ENCODE measurements at regions not wholly inside any gene's neighbourhood (a gene's known extent, or its start where the extent isn't known, plus 50 kb on each side); places are given as distances from the start of the nearest gene placed in this dataset.

- Histone ChIP-seq H3K27ac (ENCODE audit: low read depth) (no peak overlapping the region), H3K36me3 (ENCODE audit: insufficient read depth) (no peaks in the 10 kb centered on the region), H3K4me3 (ENCODE audit: low read depth, low read length) (no peak overlapping the region), H3K4me1 (ENCODE audit: insufficient read depth) (no peaks in the 10 kb centered on the region)
- no peak for DNase-seq (ENCODE audit: extremely low spot score)
- 67% methylated on average over 1 of the region's 1 CpG for WGBS
Observed at GRCh38 chr18:41146301-41146700, 808.7 kb upstream of the PIK3C3 start.

DNA sequence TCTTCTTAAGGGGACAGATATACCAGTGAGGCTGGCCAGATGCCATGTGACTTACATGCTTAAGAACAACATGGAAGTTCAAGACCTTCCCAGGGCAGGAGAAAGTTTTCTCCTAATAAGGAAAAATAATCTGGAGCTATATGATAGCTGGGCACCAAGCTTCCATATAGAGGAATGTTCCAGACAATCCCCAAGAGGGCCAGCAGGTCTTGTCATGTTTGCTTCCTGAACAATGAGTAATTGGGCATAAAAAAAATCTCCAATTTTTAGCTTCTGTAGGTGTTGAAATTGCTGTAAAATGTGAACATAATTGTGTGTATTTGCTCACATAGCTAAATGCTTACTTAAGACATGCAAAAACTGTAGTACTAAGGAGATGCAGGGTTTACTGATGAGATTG is 809.5 kb upstream of the PIK3C3 start:
- H3K4me1 ChIP-seq (ENCODE audit: insufficient read depth), result no peaks in the 10 kb centered on the region
- H3K36me3 ChIP-seq (ENCODE audit: insufficient read depth), result no peaks in the 10 kb centered on the region
- H3K27ac ChIP-seq (ENCODE audit: low read depth), result no peak overlapping the region
- no peak overlapping the region for H3K4me3 ChIP-seq (ENCODE audit: low read depth, low read length)
- DNase-seq (ENCODE audit: extremely low spot score), result no peak

GRCh38 chr18:41144441-41144840 is 810.6 kb upstream of the PIK3C3 start:
- no peak for DNase-seq (ENCODE audit: extremely low spot score)
- H3K4me1 ChIP-seq (ENCODE audit: insufficient read depth), result no peaks in the 10 kb centered on the region
- WGBS, result 90% methylated on average over 1 of the region's 1 CpG

DNA sequence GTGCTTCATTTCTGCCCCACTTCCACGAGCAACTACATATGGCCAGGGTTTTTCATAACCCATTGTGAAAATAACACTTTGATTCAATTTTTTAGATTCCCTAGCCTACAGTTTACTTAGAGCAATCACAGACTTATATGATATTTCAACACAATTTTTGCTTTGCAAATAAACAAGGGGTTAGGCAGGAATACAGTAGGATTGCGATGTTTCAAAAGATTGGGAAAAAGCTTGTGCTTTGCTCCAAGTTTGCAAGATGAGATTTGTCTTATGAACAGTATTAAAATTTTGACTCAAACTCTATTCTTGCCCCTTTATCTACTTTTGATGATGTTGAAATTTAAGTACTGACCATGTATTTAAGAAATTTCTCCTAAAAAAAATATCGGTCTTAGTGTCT is 814.5 kb upstream of the PIK3C3 start:
- no peak overlapping the region for H3K27ac ChIP-seq (ENCODE audit: low read depth)
- DNase-seq (ENCODE audit: extremely low spot score), result no peak
- H3K4me1 ChIP-seq (ENCODE audit: insufficient read depth), result no peaks in the 10 kb centered on the region
- H3K36me3 ChIP-seq (ENCODE audit: insufficient read depth), result no peaks in the 10 kb centered on the region
- WGBS, result 58% methylated on average over 3 of the region's 3 CpGs
- H3K4me3 ChIP-seq (ENCODE audit: low read depth, low read length), result no peak overlapping the region

More at GRCh38 chr18:41144441-41144840, 810.6 kb upstream of the PIK3C3 start:
- Histone ChIP-seq H3K27ac (ENCODE audit: low read depth) (no peak overlapping the region), H3K36me3 (ENCODE audit: insufficient read depth) (no peaks in the 10 kb centered on the region), H3K4me3 (ENCODE audit: low read depth, low read length) (no peak overlapping the region)

- WGBS, result 67% methylated on average over 1 of the region's 1 CpG
- Histone ChIP-seq H3K4me3 (ENCODE audit: low read depth, low read length) (no peak overlapping the region), H3K27ac (ENCODE audit: low read depth) (no peak overlapping the region), H3K4me1 (ENCODE audit: insufficient read depth) (no peaks in the 10 kb centered on the region), H3K36me3 (ENCODE audit: insufficient read depth) (no peaks in the 10 kb centered on the region)
- DNase-seq (ENCODE audit: extremely low spot score), result no peak
Observed at GRCh38 chr18:41135146-41135545, 819.9 kb upstream of the PIK3C3 start.

DNA sequence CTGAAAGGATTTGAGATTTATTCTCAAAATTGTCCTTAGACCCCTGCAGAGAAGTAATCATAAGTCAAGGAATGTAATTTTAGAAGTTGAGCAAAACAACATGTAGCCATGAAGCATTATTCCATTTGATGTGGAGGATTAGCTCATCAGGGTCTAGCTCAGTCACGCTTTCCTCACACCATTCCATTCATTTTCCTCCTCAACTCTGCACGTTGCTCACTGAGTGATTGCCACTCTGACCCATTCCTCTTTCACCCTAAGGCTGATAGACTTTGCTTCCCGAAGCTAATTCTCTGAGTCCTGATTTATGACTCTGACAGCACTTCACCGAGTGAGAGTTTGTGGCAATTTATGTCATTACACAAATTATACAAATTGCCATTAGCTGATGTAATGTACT is 820.6 kb upstream of the PIK3C3 start:
- DNase-seq (ENCODE audit: extremely low spot score), result no peak
- Histone ChIP-seq H3K4me1 (ENCODE audit: insufficient read depth) (no peaks in the 10 kb centered on the region), H3K27ac (ENCODE audit: low read depth) (no peak overlapping the region), H3K36me3 (ENCODE audit: insufficient read depth) (no peaks in the 10 kb centered on the region), H3K4me3 (ENCODE audit: low read depth, low read length) (no peak overlapping the region)
- WGBS, result 44% methylated on average over 4 of the region's 4 CpGs

- no peaks in the 10 kb centered on the region for H3K4me1 ChIP-seq (ENCODE audit: insufficient read depth)
- no peak overlapping the region for H3K27ac ChIP-seq (ENCODE audit: low read depth)
- DNase-seq (ENCODE audit: extremely low spot score), result no peak
- no peak overlapping the region for H3K4me3 ChIP-seq (ENCODE audit: low read depth, low read length)
- H3K36me3 ChIP-seq (ENCODE audit: insufficient read depth), result no peaks in the 10 kb centered on the region
- WGBS, result 73% methylated on average over 2 of the region's 2 CpGs
Observed at GRCh38 chr18:41131050-41131449, 824.0 kb upstream of the PIK3C3 start.

GRCh38 chr18:41128545-41128944 is 826.5 kb upstream of the PIK3C3 start:
- 82% methylated on average over 3 of the region's 3 CpGs for WGBS
- Histone ChIP-seq H3K27ac (ENCODE audit: low read depth) (no peak overlapping the region), H3K4me1 (ENCODE audit: insufficient read depth) (no peaks in the 10 kb centered on the region), H3K4me3 (ENCODE audit: low read depth, low read length) (no peak overlapping the region), H3K36me3 (ENCODE audit: insufficient read depth) (no peaks in the 10 kb centered on the region)
- DNase-seq (ENCODE audit: extremely low spot score), result no peak

GRCh38 chr18:41128126-41128525 is 826.9 kb upstream of the PIK3C3 start:
- Histone ChIP-seq H3K4me3 (ENCODE audit: low read depth, low read length) (no peak overlapping the region), H3K27ac (ENCODE audit: low read depth) (no peak overlapping the region), H3K4me1 (ENCODE audit: insufficient read depth) (no peaks in the 10 kb centered on the region), H3K36me3 (ENCODE audit: insufficient read depth) (no peaks in the 10 kb centered on the region)
- DNase-seq (ENCODE audit: extremely low spot score), result no peak

DNA sequence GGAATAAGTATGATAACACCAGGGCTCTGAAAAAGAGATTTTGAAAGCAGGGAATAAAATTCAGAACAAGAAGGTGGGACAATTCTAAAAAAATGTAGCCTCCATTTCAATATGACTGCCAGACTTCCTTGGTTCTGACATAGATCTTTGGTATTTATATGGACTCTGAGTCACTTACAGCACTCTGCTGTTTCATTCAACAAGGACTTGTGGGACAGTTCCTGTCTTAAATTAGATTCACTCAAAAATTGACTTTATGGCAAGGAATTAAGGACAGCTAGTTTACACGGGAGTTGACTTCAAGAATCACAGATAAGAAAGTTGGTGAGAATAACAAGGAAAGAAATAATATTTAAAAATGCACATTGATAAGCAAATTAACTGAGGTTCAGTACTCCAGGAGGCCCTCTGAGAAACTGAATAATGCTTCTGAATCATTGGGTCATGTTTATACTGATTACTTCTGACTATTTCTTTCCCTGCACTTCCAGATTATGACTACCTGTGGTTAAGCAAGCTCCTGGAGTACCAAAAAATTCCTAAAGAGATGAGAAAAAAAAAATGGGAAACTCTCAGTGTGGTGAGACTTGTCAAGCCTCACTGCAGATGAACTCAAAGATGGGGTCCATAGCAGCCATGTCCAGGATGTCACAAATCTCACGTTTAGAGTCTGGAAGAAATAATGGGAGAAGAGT is 828.3 kb upstream of the PIK3C3 start:
- Histone ChIP-seq H3K27ac (ENCODE audit: low read depth) (no peak overlapping the region), H3K4me3 (ENCODE audit: low read depth, low read length) (no peak overlapping the region), H3K4me1 (ENCODE audit: insufficient read depth) (no peaks in the 10 kb centered on the region), H3K36me3 (ENCODE audit: insufficient read depth) (no peaks in the 10 kb centered on the region)
- WGBS, result 50% methylated on average over 2 of the region's 2 CpGs
- DNase-seq (ENCODE audit: extremely low spot score), result no peak

- H3K36me3 ChIP-seq (ENCODE audit: insufficient read depth), result no peaks in the 10 kb centered on the region
- no peaks in the 10 kb centered on the region for H3K4me1 ChIP-seq (ENCODE audit: insufficient read depth)
- DNase-seq (ENCODE audit: extremely low spot score), result no peak
- 63% methylated on average over 4 of the region's 4 CpGs for WGBS
- H3K27ac ChIP-seq (ENCODE audit: low read depth), result no peak overlapping the region
- no peak overlapping the region for H3K4me3 ChIP-seq (ENCODE audit: low read depth, low read length)
Observed at GRCh38 chr18:41121116-41121826, 833.8 kb upstream of the PIK3C3 start.

- Histone ChIP-seq H3K27ac (ENCODE audit: low read depth) (no peak overlapping the region), H3K4me1 (ENCODE audit: insufficient read depth) (no peaks in the 10 kb centered on the region), H3K4me3 (ENCODE audit: low read depth, low read length) (no peak overlapping the region), H3K36me3 (ENCODE audit: insufficient read depth) (no peaks in the 10 kb centered on the region)
- no peak for DNase-seq (ENCODE audit: extremely low spot score)
- WGBS, result 81% methylated on average over 3 of the region's 3 CpGs
Observed at GRCh38 chr18:41119031-41119430, 836.0 kb upstream of the PIK3C3 start.

GRCh38 chr18:41113885-41114482 is 841.0 kb upstream of the PIK3C3 start:
- H3K4me3 ChIP-seq (ENCODE audit: low read depth, low read length), result no peak overlapping the region
- WGBS, result 60% methylated on average over 2 of the region's 2 CpGs

GRCh38 chr18:41099451-41099850 is 855.6 kb upstream of the PIK3C3 start:
- Histone ChIP-seq H3K4me3 (ENCODE audit: low read depth, low read length) (no peak overlapping the region), H3K27ac (ENCODE audit: low read depth) (no peak overlapping the region), H3K4me1 (ENCODE audit: insufficient read depth) (no peaks in the 10 kb centered on the region), H3K36me3 (ENCODE audit: insufficient read depth) (no peaks in the 10 kb centered on the region)
- DNase-seq (ENCODE audit: extremely low spot score), result no peak

More at GRCh38 chr18:41113885-41114482, 841.0 kb upstream of the PIK3C3 start:
- DNase-seq (ENCODE audit: extremely low spot score), result no peak
- H3K4me1 ChIP-seq (ENCODE audit: insufficient read depth), result no peaks in the 10 kb centered on the region
- no peak overlapping the region for H3K27ac ChIP-seq (ENCODE audit: low read depth)
- no peaks in the 10 kb centered on the region for H3K36me3 ChIP-seq (ENCODE audit: insufficient read depth)
